ENCODE measurements at regions not wholly inside any gene's neighbourhood (a gene's known extent, or its start where the extent isn't known, plus 50 kb on each side); places are given as distances from the start of the nearest gene placed in this dataset.

DNA sequence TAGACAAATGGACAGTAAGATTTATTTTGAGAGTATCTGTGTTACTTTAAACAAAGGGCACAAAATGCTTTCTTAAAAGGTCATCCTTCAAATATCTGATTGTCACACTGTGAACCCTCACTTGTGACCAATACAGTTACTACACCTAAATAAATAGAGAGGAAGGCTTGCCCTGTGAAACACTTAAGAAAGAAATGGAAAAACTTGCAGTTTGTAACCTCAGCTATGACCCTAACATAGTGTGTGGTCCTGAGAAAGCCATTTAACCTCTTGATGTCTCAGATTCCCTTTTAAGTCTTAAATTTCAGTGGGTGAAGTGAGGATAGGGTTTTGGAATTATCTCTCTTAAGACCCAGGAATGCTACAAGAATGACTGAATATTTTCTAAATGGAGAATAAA is 126.7 kb upstream of the SLC27A6 start:
- Histone ChIP-seq H3K27ac (ENCODE audit: control insufficient read depth, insufficient read depth, low read length) (no peak overlapping the region), H3K9me1 (ENCODE audit: control insufficient read depth, extremely low read depth, insufficient read depth, low read length) (no peaks in the 10 kb centered on the region), H3K27me3 (ENCODE audit: control insufficient read depth, extremely low read depth, insufficient read depth, low read length) (no peaks in the 10 kb centered on the region), H3K9me3 (ENCODE audit: control insufficient read depth, low read depth, low read length) (no peaks in the 10 kb centered on the region), H3K4me3 (ENCODE audit: control insufficient read depth in 2 of 3, extremely low read depth in 1 of 3, insufficient read depth in 2 of 3, low read depth in 1 of 3, low read length in 3 of 3) (no peak overlapping the region), H3K36me3 (ENCODE audit: control insufficient read depth in 2 of 2, extremely low read depth in 1 of 2, insufficient read depth in 2 of 2, low read length in 2 of 2) (no peaks in the 10 kb centered on the region), H3K4me1 (ENCODE audit: control insufficient read depth, extremely low read depth, insufficient read depth, low read length) (no peaks in the 10 kb centered on the region), H3K79me2 (ENCODE audit: control insufficient read depth, insufficient read depth, low read length) (no peaks in the 10 kb centered on the region), H3K9ac (ENCODE audit: control insufficient read depth, extremely low read depth, insufficient read depth, low read length) (no peak overlapping the region), H2AFZ (ENCODE audit: control insufficient read depth, low read length) (no peak overlapping the region), H3K4me2 (ENCODE audit: control insufficient read depth, extremely low read depth, insufficient read depth, low read depth, low read length) (no peak overlapping the region), H4K20me1 (ENCODE audit: control insufficient read depth, extremely low read depth, insufficient read depth, low read length) (no peaks in the 10 kb centered on the region)
- no peak for DNase-seq (ENCODE audit: low read depth, low spot score)
- FAIRE-seq: no peak
- TF ChIP-seq EZH2 (IDR thresholded peaks at IDR 0.05; ENCODE audit: low read length): no peak
- TF ChIP-seq, protein P1, sequence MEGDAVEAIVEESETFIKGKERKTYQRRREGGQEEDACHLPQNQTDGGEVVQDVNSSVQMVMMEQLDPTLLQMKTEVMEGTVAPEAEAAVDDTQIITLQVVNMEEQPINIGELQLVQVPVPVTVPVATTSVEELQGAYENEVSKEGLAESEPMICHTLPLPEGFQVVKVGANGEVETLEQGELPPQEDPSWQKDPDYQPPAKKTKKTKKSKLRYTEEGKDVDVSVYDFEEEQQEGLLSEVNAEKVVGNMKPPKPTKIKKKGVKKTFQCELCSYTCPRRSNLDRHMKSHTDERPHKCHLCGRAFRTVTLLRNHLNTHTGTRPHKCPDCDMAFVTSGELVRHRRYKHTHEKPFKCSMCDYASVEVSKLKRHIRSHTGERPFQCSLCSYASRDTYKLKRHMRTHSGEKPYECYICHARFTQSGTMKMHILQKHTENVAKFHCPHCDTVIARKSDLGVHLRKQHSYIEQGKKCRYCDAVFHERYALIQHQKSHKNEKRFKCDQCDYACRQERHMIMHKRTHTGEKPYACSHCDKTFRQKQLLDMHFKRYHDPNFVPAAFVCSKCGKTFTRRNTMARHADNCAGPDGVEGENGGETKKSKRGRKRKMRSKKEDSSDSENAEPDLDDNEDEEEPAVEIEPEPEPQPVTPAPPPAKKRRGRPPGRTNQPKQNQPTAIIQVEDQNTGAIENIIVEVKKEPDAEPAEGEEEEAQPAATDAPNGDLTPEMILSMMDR (optimal IDR thresholded peaks at IDR 0.05 in 1 of 3, IDR thresholded peaks at IDR 0.05 in 1 of 3, conservative IDR thresholded peaks at IDR 0.05 in 1 of 3; ENCODE audit: extremely low read depth in 1 of 3, insufficient read depth in 2 of 3, low read length in 3 of 3): no peak
- dilution Hi-C loops (cut with MboI; ENCODE audit: extremely low pct_ligation_motif_present, low sequenced_read_pairs): no loop called here

- Histone ChIP-seq H3K9me1 (ENCODE audit: control insufficient read depth, extremely low read depth, insufficient read depth, low read length) (no peaks in the 10 kb centered on the region), H4K20me1 (ENCODE audit: control insufficient read depth, extremely low read depth, insufficient read depth, low read length) (no peaks in the 10 kb centered on the region), H3K9me3 (ENCODE audit: control insufficient read depth, low read depth, low read length) (no peaks in the 10 kb centered on the region), H3K4me1 (ENCODE audit: control insufficient read depth, extremely low read depth, insufficient read depth, low read length) (no peaks in the 10 kb centered on the region), H3K36me3 (ENCODE audit: control insufficient read depth in 2 of 2, extremely low read depth in 1 of 2, insufficient read depth in 2 of 2, low read length in 2 of 2) (no peaks in the 10 kb centered on the region), H3K27me3 (ENCODE audit: control insufficient read depth, extremely low read depth, insufficient read depth, low read length) (no peaks in the 10 kb centered on the region), H3K9ac (ENCODE audit: control insufficient read depth, extremely low read depth, insufficient read depth, low read length) (no peak overlapping the region), H3K79me2 (ENCODE audit: control insufficient read depth, insufficient read depth, low read length) (no peaks in the 10 kb centered on the region), H2AFZ (ENCODE audit: control insufficient read depth, low read length) (no peak overlapping the region), H3K4me2 (ENCODE audit: control insufficient read depth, extremely low read depth, insufficient read depth, low read depth, low read length) (no peak overlapping the region), H3K4me3 (ENCODE audit: control insufficient read depth in 2 of 3, extremely low read depth in 1 of 3, insufficient read depth in 2 of 3, low read depth in 1 of 3, low read length in 3 of 3) (no peak overlapping the region), H3K27ac (ENCODE audit: control insufficient read depth, insufficient read depth, low read length) (no peak overlapping the region)
- dilution Hi-C loops (cut with MboI; ENCODE audit: extremely low pct_ligation_motif_present, low sequenced_read_pairs): no loop called here
- FAIRE-seq (no peak), DNase-seq (ENCODE audit: low read depth, low spot score) (no peak)
- no peak for TF ChIP-seq EZH2 (IDR thresholded peaks at IDR 0.05; ENCODE audit: low read length)
- TF ChIP-seq, protein P1 (optimal IDR thresholded peaks at IDR 0.05 in 1 of 3, IDR thresholded peaks at IDR 0.05 in 1 of 3, conservative IDR thresholded peaks at IDR 0.05 in 1 of 3; ENCODE audit: extremely low read depth in 1 of 3, insufficient read depth in 2 of 3, low read length in 3 of 3): no peak
These were observed 123.0 kb upstream of the SLC27A6 start for GRCh38 chr5:128842241-128842640.
